Activated T-cell treated with anti-CD3 and anti-CD28 coated beads, Interleukin-2, amount 50 U/mL, for 72 hours (primary cell): ENCODE measurements at regions not wholly inside any gene's neighbourhood (a gene's known extent, or its start where the extent isn't known, plus 50 kb on each side); places are given as distances from the start of the nearest gene placed in this dataset.

Experiments used
- ATAC-seq, 2 donors: fragments of 150-1000 bp; cut with Tn5 transposase; replicated peaks in 1 of 2; 2 replicates each; pipeline ENCODE4 v1.10.0; 2021; ENCODE audit warnings: moderate library complexity in 2 of 2, mild to moderate bottlenecking in 1 of 2
- DNase-seq, 2 donors: peaks; one replicate each; pipeline ENCODE4 v3.0.0; 2021 to 2022; ENCODE audit warnings: mixed read lengths in 1 of 2
- H3K27ac Mint-ChIP-seq: one replicate; pipeline ENCODE4 v1.8.0; 2022; ENCODE audit warnings: mild to moderate bottlenecking, moderate library complexity, mixed read lengths
- H3K27me3 Mint-ChIP-seq: one replicate; pipeline ENCODE4 v1.8.0; 2022; ENCODE audit warnings: low read depth, mixed read lengths
- H3K36me3 Mint-ChIP-seq, 2 donors: one replicate each; pipeline ENCODE4 v1.8.0; 2022; ENCODE audit warnings: mixed read lengths in 2 of 2, mild to moderate bottlenecking in 1 of 2; ENCODE audit not compliant: insufficient read depth in 2 of 2
- H3K4me1 Mint-ChIP-seq: one replicate; pipeline ENCODE4 v1.8.0; 2022; ENCODE audit warnings: low read depth, mixed read lengths
- H3K4me3 Mint-ChIP-seq, 2 donors: one replicate each; pipeline ENCODE4 v1.8.0; 2022; ENCODE audit warnings: mild to moderate bottlenecking in 2 of 2, mixed read lengths in 2 of 2, moderate library complexity in 2 of 2
- H3K9me3 Mint-ChIP-seq, 2 donors: one replicate each; pipeline ENCODE4 v1.8.0; 2022; ENCODE audit warnings: mixed read lengths in 2 of 2

- H3K27ac Mint-ChIP-seq: no peak overlapping the region
- H3K4me3 Mint-ChIP-seq: no peak overlapping the region
- DNase-seq (peak; percentile 8 to 10), ATAC-seq (peak; percentile 63 to 85)
- no peaks in the 10 kb centered on the region for H3K27me3 Mint-ChIP-seq
- H3K4me1 Mint-ChIP-seq: peaks cover 8% of the 10 kb centered on the region
- H3K36me3 Mint-ChIP-seq: peaks cover 0 to 2% of the 10 kb centered on the region in 2 donors
- H3K9me3 Mint-ChIP-seq: peaks cover 3% of the 10 kb centered on the region in 2 donors
Observed at GRCh38 chr1:5273280-5274003, 619.0 kb downstream of the AJAP1 start.

GRCh38 chr1:5272325-5272724 is 617.9 kb downstream of the AJAP1 start:
- peaks cover 8% of the 10 kb centered on the region for H3K4me1 Mint-ChIP-seq
- H3K4me3 Mint-ChIP-seq: no peak overlapping the region
- peaks cover 9% of the 10 kb centered on the region for H3K27me3 Mint-ChIP-seq
- H3K27ac Mint-ChIP-seq: no peak overlapping the region
- ATAC-seq (no peak), DNase-seq (no peak)
- peaks cover 3% of the 10 kb centered on the region in 2 donors for H3K9me3 Mint-ChIP-seq
- H3K36me3 Mint-ChIP-seq: peaks cover 0 to 2% of the 10 kb centered on the region in 2 donors

DNA sequence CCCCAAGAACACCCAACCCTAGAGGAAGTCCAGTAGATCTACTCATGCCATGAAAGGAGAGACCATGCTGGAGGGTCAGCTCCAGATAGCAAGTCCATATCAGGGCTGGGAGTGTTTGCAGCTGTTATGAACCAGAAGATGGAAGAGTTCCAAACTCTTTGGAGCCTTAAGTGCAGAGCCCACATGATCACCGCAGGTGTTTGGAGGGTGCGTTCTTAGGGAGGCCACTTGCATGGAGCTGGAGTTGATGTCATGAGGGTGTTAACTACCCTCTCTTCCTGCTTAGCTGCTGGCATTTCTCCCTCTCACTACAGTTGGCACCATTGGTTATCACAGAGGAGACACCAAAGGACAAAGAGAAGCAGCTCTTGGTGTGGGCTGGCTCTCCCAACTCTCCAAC is 616.9 kb downstream of the AJAP1 start:
- H3K27me3 Mint-ChIP-seq: peaks cover 10% of the 10 kb centered on the region
- H3K27ac Mint-ChIP-seq: no peak overlapping the region
- peaks cover 0 to 2% of the 10 kb centered on the region in 2 donors for H3K36me3 Mint-ChIP-seq

GRCh38 chr1:5269901-5270300 is 615.5 kb downstream of the AJAP1 start:
- Mint-ChIP-seq H3K36me3 (peaks cover 0 to 2% of the 10 kb centered on the region in 2 donors), H3K27ac (no peak overlapping the region), H3K9me3 (peaks cover 3% of the 10 kb centered on the region in 2 donors), H3K4me3 (no peak overlapping the region), H3K27me3 (peaks cover 10% of the 10 kb centered on the region), H3K4me1 (peaks cover 8% of the 10 kb centered on the region)
- ATAC-seq (no peak), DNase-seq (no peak)

More for the DNA sequence above, 616.9 kb downstream of the AJAP1 start:
- Mint-ChIP-seq H3K9me3 (peaks cover 3% of the 10 kb centered on the region in 2 donors), H3K4me1 (peaks cover 8% of the 10 kb centered on the region), H3K4me3 (no peak overlapping the region)
- no peak for ATAC-seq
- DNase-seq: no peak

DNA sequence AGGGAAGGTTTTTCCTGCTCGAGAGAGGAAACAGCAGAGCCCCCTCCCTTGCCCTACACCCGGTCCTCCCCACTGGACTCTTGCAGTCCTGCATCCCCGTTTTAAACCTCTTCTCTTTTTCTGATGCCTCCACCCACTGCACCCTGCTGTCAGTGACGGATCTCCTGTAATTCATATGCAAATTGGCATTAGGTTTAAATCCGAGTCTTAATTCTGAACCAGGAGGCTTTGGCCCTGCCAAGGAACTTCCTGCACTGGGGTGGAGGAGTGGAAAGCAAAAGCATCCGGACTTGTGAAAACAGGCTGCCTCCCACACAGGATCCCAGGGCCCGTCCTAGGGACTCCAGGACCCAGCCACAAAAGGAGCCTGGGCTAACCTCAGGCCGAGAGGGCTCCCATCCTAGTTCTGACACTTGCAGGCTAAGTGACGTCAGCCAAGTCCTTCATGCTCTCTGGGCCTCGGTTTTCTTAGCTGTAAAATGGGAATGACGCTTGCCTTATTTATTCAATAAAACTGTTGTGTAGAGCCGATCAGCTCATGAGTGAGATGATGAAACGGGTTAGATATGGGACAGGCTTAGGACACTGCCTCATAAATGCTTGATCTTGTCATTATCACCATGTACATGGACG is 613.3 kb downstream of the AJAP1 start:
- peaks cover 5 to 7% of the 10 kb centered on the region in 2 donors for H3K9me3 Mint-ChIP-seq
- no peaks in the 10 kb centered on the region for H3K4me1 Mint-ChIP-seq
- DNase-seq: no peak
- ATAC-seq: no peak
- no peak overlapping the region for H3K27ac Mint-ChIP-seq
- peaks cover 0 to 4% of the 10 kb centered on the region in 2 donors for H3K36me3 Mint-ChIP-seq
- H3K27me3 Mint-ChIP-seq: peaks cover 10% of the 10 kb centered on the region
- no peak overlapping the region for H3K4me3 Mint-ChIP-seq

DNA sequence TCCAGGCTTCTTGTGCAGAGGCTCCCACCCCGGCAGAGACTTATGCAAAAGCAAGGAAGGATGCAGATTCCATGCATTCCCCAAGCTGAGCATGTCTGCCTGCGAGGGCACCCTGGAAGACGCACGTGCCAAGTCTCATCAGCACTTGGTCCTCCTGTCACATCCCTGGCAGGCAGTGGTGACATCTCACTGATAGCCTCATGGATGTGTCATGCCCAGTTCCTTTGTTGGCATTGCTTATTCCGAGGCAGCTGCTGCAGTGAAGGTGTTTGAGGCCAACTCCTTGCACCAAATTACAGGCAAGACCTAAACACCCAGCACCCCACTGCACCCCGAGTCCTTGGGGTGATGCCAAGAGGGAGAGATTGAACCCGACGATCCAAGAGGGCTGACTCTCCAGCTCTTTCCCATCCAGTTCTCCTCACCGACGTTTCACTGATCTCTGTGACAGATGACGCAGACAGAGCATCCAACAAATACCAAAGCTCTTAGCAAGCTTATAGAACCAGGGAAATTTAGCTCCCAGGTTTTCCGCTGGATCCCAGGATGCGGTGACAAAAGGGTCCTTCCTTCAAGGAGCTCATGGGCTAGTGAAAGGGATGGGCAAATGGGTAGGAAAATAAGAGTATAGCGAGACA is 611.1 kb downstream of the AJAP1 start:
- DNase-seq (no peak), ATAC-seq (no peak)
- Mint-ChIP-seq H3K27me3 (peaks cover 10% of the 10 kb centered on the region), H3K36me3 (peaks cover 0 to 6% of the 10 kb centered on the region in 2 donors), H3K4me3 (no peak overlapping the region), H3K9me3 (peaks cover 5 to 7% of the 10 kb centered on the region in 2 donors), H3K27ac (no peak overlapping the region), H3K4me1 (no peaks in the 10 kb centered on the region)

DNA sequence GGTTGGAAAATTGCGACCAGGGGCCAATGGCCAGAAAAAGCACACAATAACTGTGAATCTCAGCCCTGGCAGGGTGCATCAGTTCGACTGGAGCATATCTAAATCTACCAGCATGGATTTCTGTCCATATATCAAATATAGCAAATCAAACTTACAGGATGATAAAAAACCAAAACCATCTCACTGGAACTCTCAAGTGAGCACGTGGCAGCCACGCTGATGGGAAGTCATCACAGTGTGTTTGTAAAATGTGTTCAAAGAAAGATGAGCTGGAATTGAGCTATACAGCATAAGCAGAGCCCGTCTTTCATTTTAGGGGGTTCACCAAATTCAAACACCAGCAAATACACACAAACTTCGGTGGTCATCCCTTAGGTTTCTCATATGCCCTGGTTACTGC is 610.1 kb downstream of the AJAP1 start:
- Mint-ChIP-seq H3K36me3 (peaks cover 1 to 9% of the 10 kb centered on the region in 2 donors), H3K9me3 (peaks cover 3 to 8% of the 10 kb centered on the region in 2 donors), H3K4me1 (no peaks in the 10 kb centered on the region), H3K27ac (no peak overlapping the region), H3K4me3 (no peak overlapping the region), H3K27me3 (peaks cover 10% of the 10 kb centered on the region)
- ATAC-seq: no peak
- no peak for DNase-seq

GRCh38 chr1:5256793-5257192 is 602.4 kb downstream of the AJAP1 start:
- no peaks in the 10 kb centered on the region for H3K4me1 Mint-ChIP-seq
- peaks cover 5 to 8% of the 10 kb centered on the region in 2 donors for H3K36me3 Mint-ChIP-seq
- no peak overlapping the region for H3K27ac Mint-ChIP-seq
- H3K9me3 Mint-ChIP-seq: peaks cover 4 to 6% of the 10 kb centered on the region in 2 donors
- DNase-seq (no peak), ATAC-seq (no peak)
- H3K27me3 Mint-ChIP-seq: no peaks in the 10 kb centered on the region
- H3K4me3 Mint-ChIP-seq: no peak overlapping the region

DNA sequence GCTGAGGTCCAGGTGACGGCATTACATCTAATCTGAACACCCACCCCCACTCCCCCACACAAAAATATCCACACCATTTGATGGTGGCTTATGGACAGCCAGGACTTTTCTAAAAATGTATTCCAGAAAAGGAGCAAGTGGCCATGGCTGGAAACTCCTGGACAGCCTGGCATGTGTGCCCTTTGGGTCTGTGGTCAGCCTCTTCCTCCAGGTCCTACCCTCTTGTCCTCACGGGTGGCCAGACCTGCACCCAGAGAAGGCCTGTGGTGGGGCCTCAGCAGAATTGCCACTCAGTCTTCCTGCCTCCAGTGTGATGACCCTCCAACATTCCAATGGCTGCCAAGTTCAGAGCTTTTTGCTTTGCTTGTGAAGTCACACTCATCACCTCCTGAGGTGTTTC is 600.6 kb downstream of the AJAP1 start:
- Mint-ChIP-seq H3K27ac (no peak overlapping the region), H3K27me3 (no peaks in the 10 kb centered on the region), H3K4me1 (no peaks in the 10 kb centered on the region), H3K36me3 (peaks cover 5 to 6% of the 10 kb centered on the region in 2 donors), H3K4me3 (no peak overlapping the region), H3K9me3 (peaks cover 4 to 9% of the 10 kb centered on the region in 2 donors)
- DNase-seq (no peak), ATAC-seq (no peak)

- Mint-ChIP-seq H3K27me3 (no peaks in the 10 kb centered on the region), H3K27ac (no peak overlapping the region), H3K4me1 (no peaks in the 10 kb centered on the region), H3K36me3 (peaks cover 2% of the 10 kb centered on the region in 2 donors), H3K4me3 (no peak overlapping the region), H3K9me3 (peaks cover 4 to 7% of the 10 kb centered on the region in 2 donors)
- no peak for DNase-seq
- ATAC-seq: no peak
Observed at GRCh38 chr1:5254131-5254725, 599.8 kb downstream of the AJAP1 start.

DNA sequence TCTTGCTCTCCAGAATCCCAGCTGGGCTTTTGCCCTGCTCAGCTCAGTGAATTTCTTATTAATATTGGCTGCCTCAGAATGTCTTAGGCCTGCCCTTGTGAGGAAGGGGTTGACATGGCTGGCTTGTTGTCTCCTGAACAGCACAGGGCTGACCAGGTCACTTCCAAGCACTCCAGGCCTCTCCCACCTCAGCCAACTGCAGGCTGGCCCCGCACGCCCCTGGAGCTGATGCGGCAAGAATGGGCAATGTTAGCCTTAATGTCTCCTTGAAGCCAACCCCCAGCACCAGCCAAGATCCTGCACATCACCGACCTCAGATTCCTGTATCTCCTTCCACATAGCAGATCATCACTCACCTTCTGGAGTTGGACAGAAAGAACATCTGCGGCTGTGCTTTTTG is 598.6 kb downstream of the AJAP1 start:
- H3K36me3 Mint-ChIP-seq: no peaks in the 10 kb centered on the region
- DNase-seq (no peak), ATAC-seq (no peak)
- no peaks in the 10 kb centered on the region for H3K4me1 Mint-ChIP-seq
- H3K9me3 Mint-ChIP-seq: peaks cover 0 to 7% of the 10 kb centered on the region in 2 donors
- no peaks in the 10 kb centered on the region for H3K27me3 Mint-ChIP-seq
- no peak overlapping the region for H3K27ac Mint-ChIP-seq
- no peak overlapping the region for H3K4me3 Mint-ChIP-seq

- Mint-ChIP-seq H3K36me3 (no peaks in the 10 kb centered on the region), H3K4me3 (no peak overlapping the region), H3K27me3 (peaks cover 8% of the 10 kb centered on the region), H3K9me3 (peaks cover 0 to 7% of the 10 kb centered on the region in 2 donors), H3K27ac (no peak overlapping the region), H3K4me1 (no peaks in the 10 kb centered on the region)
- DNase-seq (no peak), ATAC-seq (no peak)
Observed at GRCh38 chr1:5250336-5250735, 595.9 kb downstream of the AJAP1 start.

GRCh38 chr1:5245348-5245747 is 590.9 kb downstream of the AJAP1 start:
- Mint-ChIP-seq H3K27me3 (peaks cover 8% of the 10 kb centered on the region), H3K4me3 (no peak overlapping the region), H3K9me3 (peaks cover 0 to 4% of the 10 kb centered on the region in 2 donors), H3K36me3 (no peaks in the 10 kb centered on the region), H3K27ac (no peak overlapping the region), H3K4me1 (no peaks in the 10 kb centered on the region)
- no peak for DNase-seq
- no peak for ATAC-seq
